ENCODE measurements at regions not wholly inside any gene's neighbourhood (a gene's known extent, or its start where the extent isn't known, plus 50 kb on each side); places are given as distances from the start of the nearest gene placed in this dataset.

GRCh38 chr4:124514588-124514987 lies 197.9 kb downstream of the ANKRD50 start:
- no peak for DNase-seq

- DNase-seq: no peak
Measured at GRCh38 chr4:124515591-124515990, 196.9 kb downstream of the ANKRD50 start.

DNA sequence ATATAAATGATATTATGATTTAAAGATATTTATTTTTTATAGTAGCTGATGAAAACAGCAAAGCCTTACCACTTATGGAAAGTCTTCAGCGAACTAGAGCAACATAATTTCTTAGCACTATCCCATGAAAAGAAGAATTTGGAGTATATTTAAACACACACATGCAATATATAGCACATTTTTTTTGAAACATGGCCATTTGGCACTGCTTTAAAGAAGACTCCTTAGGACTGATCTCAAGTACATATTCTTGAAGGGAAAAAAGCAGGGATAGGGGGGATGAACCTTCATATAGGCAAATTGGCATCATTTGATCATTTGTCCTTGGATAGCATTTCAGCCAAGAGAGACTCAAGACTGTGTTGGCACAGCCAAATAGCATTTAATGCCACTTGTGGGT lies 193.3 kb downstream of the ANKRD50 start:
- no peak for DNase-seq

GRCh38 chr4:124523816-124524215 lies 188.7 kb downstream of the ANKRD50 start:
- DNase-seq: no peak

DNA sequence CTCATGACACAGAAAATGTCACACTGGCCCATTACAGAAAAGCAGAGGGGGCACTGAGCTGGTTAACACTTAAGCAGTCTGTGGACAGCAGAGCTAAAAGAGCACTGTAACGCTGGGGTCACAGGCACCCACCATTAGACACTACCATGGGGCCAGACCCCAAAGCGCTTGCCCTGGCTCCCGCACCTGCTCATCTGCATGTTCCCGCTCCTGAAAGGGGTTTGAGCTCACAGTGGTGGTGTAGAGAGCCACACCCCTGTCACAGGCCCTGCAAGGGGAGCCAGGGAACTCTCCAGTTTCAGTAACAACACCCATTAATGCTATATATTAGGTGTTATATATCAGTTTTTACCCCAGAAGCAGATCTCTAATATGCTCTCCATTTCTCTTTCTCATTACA lies 187.0 kb downstream of the ANKRD50 start:
- no peak for DNase-seq

DNA sequence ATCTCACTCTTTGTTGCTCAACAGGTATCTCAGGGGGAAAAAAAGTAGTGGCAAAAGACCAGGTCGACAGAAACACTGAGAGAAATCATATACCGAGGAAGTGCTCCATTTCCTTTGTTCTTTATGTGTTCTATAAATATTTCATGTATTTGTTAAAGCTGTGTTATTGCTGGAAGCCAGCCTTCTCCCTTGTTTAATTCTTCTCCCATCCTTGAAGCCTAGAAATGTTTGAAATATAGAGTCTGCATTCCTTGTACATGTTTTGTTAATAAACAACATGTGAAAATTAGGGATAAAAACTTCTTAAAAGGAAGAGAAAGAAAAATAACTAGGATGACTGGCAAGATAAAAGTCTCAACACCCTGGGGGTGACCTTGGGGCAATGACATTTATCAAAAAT lies 186.2 kb downstream of the ANKRD50 start:
- no peak for DNase-seq

DNA sequence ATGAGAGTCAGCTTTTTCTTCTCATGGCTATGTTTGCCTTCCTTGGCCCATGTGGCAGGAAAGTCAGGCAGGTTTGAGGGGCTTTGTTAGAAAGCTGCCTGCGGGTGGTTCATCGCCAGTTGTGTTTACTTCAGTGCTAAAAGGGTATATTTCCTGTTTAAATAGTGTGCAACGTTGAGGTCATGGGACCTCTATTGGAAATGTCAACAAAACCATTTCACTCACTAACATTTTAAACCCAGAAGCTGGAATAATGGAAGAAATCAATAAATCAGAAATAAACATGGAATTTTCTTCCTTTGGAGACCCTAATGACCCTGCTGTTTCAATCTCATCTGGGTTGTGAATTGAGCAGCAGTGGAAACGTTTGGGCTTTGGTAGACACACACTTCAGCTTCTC lies 185.8 kb downstream of the ANKRD50 start:
- no peak for DNase-seq

GRCh38 chr4:124527364-124527763 lies 185.2 kb downstream of the ANKRD50 start:
- DNase-seq: no peak

DNA sequence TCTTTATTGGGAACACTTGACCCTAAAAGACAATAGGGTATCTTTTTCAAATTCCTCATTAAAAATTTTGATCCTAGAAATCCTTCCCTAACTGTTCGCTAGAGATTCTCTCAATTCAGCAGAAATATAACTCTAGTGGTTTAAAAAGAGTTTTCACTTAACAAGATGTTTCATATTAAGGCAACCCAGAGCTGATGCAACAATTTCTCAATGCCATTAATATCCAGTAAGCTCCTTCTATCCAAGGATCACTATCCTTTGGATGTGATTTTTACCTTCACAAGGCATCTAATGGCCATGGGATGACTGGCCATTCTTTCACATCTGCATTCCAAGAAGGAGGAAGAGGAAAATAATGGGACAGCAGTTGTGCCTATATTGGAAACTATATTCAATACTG lies 183.4 kb downstream of the ANKRD50 start:
- DNase-seq: no peak

GRCh38 chr4:124530464-124531077 lies 182.0 kb downstream of the ANKRD50 start:
- no peak for DNase-seq

- DNase-seq: no peak
Measured at GRCh38 chr4:124534131-124534530, 178.4 kb downstream of the ANKRD50 start.

DNA sequence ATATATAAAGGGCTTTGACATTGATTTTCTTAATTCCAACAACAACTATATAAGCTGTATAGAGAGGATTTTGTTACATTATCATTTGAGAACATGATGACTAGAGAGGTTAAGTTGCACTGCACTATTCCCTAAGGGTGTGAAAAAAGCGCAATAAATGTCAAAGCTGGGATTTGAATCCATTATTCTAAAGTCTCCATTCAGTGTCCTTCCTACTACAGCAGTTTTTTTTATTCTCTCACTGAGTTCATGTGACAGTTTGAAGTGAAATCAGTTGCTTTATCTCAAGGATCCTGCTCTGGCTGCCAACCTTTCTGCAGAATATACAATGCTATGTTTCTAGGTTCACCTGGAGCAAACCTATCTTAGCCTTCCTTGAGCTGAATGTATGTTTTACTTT lies 177.5 kb downstream of the ANKRD50 start:
- DNase-seq: no peak

DNA sequence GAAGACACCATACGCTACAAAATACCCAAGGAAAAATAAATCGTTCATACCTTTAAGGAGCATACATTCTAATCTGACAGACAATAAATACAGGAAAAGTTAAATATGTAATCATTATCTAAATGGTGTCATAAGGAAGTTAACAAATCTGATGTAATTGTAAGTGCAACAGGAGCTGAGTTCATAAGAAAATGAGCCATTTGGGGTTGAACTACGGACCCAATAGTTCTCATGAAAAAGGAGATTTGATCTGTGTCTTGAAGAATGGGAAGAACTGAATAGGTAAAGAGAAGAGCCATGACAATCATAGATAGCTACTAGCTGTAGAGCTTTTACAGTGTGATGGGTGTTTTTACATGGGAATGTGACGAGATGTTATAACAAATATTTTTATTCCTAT lies 175.6 kb downstream of the ANKRD50 start:
- DNase-seq: no peak

- no peak for DNase-seq
Measured at GRCh38 chr4:124537971-124538370, 174.6 kb downstream of the ANKRD50 start.

GRCh38 chr4:124540014-124540413 lies 172.5 kb downstream of the ANKRD50 start:
- no peak for DNase-seq

DNA sequence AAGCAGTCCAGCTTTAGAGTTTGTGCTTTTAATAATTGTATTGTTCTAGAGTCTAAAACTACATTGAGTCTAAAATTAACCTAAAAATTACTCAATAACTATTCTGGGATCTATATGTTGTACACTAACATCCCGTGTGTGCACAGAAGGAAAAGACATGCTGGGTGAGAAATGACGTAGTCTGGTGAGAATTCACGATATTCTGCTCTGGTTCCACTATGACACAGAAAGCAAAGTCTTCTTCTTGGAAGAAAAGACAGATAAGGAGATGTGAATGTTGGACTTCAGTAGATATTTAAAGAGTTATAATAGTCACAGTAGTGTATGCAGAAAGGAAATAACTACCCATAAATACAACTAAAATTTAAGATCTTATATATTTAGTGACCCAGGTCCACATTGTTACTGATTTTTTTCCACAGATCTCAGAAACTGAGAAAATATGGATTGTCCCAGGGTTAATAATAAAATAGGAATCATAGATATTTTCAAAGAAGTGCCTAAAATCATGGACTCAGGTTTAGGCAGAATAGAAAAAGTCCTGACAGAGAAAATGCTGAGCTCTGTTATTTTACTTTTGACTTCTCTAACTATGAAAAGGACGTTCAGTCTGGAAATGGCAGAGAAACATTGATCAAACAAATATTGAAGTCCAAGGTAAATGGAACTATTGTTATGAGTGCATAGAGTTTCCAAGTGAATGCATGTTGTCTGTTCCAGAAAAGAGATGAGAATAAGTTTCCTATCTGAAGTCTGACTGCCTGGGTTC lies 170.7 kb downstream of the ANKRD50 start:
- DNase-seq: no peak

GRCh38 chr4:124555959-124556358 lies 156.6 kb downstream of the ANKRD50 start:
- DNase-seq: no peak

GRCh38 chr4:124564121-124564520 lies 148.4 kb downstream of the ANKRD50 start:
- DNase-seq: no peak

GRCh38 chr4:124565371-124565770 lies 147.2 kb downstream of the ANKRD50 start:
- DNase-seq: no peak

DNA sequence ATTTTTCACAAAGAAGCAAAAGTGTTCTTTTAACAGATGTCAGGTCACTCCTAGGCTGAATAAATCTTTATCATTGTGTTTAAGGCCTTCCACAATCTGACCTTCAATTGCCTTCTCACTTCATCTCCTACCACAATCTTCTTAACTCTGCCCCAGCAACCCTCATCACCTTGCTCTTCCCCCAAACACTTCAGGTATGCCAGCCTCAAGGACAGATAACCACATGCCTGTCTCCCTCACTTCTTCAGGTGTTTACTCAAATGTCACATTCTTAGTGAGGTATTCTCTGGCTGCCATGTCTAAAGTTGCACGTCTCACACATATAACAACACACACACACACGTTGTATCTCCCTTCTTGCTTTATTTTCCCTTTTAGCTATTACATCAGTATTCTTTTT lies 146.5 kb downstream of the ANKRD50 start:
- no peak for DNase-seq

GRCh38 chr4:124573056-124573455 lies 139.5 kb downstream of the ANKRD50 start:
- no peak for DNase-seq

GRCh38 chr4:124579896-124580295 lies 132.6 kb downstream of the ANKRD50 start:
- no peak for DNase-seq

DNA sequence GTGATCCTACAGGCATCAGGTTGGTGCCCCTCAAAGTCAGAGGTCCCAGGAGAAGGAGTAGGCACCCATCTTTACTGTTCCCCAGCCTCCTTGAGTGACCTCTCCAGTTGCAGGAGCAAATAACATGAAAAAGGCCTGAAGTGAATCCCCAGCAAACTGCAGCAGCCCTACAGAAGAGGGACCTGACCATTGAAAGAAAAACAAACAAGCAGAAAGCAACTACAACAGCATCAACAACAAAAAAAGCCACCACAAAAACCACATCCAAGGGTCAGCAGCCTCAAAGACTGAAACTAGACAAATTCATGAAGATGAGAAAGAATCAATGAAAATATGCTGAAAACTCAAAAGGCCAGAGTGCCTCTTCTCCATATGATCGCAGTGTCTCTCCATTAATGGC lies 128.7 kb downstream of the ANKRD50 start:
- no peak for DNase-seq

- no peak for DNase-seq
Measured at GRCh38 chr4:124589786-124590185, 122.7 kb downstream of the ANKRD50 start.

DNA sequence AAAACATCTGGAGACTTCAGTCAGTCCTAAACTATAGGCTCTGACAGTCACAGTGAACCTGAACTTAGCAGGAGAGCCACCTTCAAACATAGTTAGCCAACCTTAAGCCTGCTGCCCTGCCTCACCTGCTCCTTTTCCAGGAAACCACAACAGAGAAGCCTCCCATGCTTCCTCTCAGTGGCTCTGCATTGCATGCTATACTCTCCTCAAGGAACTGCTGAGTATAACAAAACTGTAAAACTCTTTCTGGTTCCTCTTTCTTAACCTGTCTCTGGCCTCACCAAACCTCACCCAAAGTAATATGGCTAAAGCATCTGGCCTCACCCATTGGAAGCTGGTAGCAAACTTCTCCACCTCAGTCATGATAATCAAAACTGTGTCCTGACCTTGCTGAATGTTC lies 122.1 kb downstream of the ANKRD50 start:
- DNase-seq: no peak

All from CD4-positive, alpha-beta T cell treated with Interleukin-4 for 1 hour (primary cell).